ENCODE measurements at regions not wholly inside any gene's neighbourhood (a gene's known extent, or its start where the extent isn't known, plus 50 kb on each side); places are given as distances from the start of the nearest gene placed in this dataset.
"Not testable (repeated sequence)": the region's sequence is repeated elsewhere in the genome, so short reads cannot be mapped to it uniquely, and the experiment has no call there.

DNA sequence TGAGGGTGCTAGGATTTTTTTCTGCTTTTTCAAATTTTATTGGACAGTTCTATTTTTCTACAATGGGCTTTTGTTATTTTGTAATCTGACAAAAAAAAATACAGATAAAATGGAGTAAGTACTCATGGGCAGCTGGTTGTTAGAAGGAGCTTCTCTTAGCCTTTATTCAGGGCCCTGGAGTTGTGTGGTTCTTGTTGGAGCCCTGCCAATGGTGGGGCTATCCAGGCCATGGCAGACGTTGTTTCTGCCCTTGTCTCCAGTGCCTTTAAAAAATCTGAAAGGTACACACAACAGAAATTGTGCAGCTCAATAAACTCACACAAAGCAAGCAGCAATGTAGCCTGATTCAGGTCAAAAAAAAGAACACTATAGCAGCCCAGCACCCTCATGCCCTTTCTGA, 153.5 kb upstream of the GALNT2 start:
- DNase-seq (ENCODE audit: low spot score) = no peak
- no peaks in the 10 kb centered on the region for H3K9me3 ChIP-seq (ENCODE audit: control insufficient read depth in 4 of 4, low read length in 3 of 4)
- no peak overlapping the region for H3K27ac ChIP-seq (ENCODE audit: low read depth in 1 of 2, low read length in 2 of 2)
- no peak overlapping the region for H3K4me3 ChIP-seq (ENCODE audit: low read depth in 1 of 3, low read length in 3 of 3)
- H3K9ac ChIP-seq (ENCODE audit: low read depth in 1 of 2, low read length in 2 of 2) = no peak overlapping the region
- 23% methylated on average over 1 of the region's 1 CpG for WGBS
- no peaks in the 10 kb centered on the region for H3K27me3 ChIP-seq (ENCODE audit: control insufficient read depth in 4 of 4, insufficient read depth in 4 of 4, low read length in 3 of 4)
- TF ChIP-seq YY1 (IDR thresholded peaks at IDR 0.05) (no peak), HNF4G (IDR thresholded peaks at IDR 0.05) (no peak), GABPA (IDR thresholded peaks at IDR 0.05 in 1 of 2, conservative IDR thresholded peaks at IDR 0.05 in 1 of 2) (no peak), RXRA (IDR thresholded peaks at IDR 0.05) (no peak), FOXA1 (IDR thresholded peaks at IDR 0.05) (no peak), RAD21 (IDR thresholded peaks at IDR 0.05) (no peak), HNF4A (conservative IDR thresholded peaks at IDR 0.05) (no peak), FOXA2 (IDR thresholded peaks at IDR 0.05) (no peak), TAF1 (conservative IDR thresholded peaks at IDR 0.05) (no peak), JUND (IDR thresholded peaks at IDR 0.05) (no peak), SP1 (IDR thresholded peaks at IDR 0.05) (no peak)
- TF ChIP-seq, protein P1, sequence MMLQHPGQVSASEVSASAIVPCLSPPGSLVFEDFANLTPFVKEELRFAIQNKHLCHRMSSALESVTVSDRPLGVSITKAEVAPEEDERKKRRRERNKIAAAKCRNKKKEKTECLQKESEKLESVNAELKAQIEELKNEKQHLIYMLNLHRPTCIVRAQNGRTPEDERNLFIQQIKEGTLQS (IDR thresholded peaks at IDR 0.05) = no peak
- TF ChIP-seq, protein P2, sequence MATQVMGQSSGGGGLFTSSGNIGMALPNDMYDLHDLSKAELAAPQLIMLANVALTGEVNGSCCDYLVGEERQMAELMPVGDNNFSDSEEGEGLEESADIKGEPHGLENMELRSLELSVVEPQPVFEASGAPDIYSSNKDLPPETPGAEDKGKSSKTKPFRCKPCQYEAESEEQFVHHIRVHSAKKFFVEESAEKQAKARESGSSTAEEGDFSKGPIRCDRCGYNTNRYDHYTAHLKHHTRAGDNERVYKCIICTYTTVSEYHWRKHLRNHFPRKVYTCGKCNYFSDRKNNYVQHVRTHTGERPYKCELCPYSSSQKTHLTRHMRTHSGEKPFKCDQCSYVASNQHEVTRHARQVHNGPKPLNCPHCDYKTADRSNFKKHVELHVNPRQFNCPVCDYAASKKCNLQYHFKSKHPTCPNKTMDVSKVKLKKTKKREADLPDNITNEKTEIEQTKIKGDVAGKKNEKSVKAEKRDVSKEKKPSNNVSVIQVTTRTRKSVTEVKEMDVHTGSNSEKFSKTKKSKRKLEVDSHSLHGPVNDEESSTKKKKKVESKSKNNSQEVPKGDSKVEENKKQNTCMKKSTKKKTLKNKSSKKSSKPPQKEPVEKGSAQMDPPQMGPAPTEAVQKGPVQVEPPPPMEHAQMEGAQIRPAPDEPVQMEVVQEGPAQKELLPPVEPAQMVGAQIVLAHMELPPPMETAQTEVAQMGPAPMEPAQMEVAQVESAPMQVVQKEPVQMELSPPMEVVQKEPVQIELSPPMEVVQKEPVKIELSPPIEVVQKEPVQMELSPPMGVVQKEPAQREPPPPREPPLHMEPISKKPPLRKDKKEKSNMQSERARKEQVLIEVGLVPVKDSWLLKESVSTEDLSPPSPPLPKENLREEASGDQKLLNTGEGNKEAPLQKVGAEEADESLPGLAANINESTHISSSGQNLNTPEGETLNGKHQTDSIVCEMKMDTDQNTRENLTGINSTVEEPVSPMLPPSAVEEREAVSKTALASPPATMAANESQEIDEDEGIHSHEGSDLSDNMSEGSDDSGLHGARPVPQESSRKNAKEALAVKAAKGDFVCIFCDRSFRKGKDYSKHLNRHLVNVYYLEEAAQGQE (IDR thresholded peaks at IDR 0.05) = no peak
- TF ChIP-seq, protein P3, sequence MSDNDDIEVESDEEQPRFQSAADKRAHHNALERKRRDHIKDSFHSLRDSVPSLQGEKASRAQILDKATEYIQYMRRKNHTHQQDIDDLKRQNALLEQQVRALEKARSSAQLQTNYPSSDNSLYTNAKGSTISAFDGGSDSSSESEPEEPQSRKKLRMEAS (IDR thresholded peaks at IDR 0.05) = no peak
- TF ChIP-seq, protein P4, sequence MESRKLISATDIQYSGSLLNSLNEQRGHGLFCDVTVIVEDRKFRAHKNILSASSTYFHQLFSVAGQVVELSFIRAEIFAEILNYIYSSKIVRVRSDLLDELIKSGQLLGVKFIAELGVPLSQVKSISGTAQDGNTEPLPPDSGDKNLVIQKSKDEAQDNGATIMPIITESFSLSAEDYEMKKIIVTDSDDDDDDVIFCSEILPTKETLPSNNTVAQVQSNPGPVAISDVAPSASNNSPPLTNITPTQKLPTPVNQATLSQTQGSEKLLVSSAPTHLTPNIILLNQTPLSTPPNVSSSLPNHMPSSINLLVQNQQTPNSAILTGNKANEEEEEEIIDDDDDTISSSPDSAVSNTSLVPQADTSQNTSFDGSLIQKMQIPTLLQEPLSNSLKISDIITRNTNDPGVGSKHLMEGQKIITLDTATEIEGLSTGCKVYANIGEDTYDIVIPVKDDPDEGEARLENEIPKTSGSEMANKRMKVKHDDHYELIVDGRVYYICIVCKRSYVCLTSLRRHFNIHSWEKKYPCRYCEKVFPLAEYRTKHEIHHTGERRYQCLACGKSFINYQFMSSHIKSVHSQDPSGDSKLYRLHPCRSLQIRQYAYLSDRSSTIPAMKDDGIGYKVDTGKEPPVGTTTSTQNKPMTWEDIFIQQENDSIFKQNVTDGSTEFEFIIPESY (IDR thresholded peaks at IDR 0.05) = no peak
- TF ChIP-seq, protein P5, sequence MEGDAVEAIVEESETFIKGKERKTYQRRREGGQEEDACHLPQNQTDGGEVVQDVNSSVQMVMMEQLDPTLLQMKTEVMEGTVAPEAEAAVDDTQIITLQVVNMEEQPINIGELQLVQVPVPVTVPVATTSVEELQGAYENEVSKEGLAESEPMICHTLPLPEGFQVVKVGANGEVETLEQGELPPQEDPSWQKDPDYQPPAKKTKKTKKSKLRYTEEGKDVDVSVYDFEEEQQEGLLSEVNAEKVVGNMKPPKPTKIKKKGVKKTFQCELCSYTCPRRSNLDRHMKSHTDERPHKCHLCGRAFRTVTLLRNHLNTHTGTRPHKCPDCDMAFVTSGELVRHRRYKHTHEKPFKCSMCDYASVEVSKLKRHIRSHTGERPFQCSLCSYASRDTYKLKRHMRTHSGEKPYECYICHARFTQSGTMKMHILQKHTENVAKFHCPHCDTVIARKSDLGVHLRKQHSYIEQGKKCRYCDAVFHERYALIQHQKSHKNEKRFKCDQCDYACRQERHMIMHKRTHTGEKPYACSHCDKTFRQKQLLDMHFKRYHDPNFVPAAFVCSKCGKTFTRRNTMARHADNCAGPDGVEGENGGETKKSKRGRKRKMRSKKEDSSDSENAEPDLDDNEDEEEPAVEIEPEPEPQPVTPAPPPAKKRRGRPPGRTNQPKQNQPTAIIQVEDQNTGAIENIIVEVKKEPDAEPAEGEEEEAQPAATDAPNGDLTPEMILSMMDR (IDR thresholded peaks at IDR 0.05; ENCODE audit: low read depth, low read length, missing input control) = no peak
- H3K36me3 ChIP-seq (ENCODE audit: control insufficient read depth in 4 of 4, insufficient read depth in 3 of 4, low read depth in 1 of 4, low read length in 3 of 4) = no peaks in the 10 kb centered on the region
- H3K4me1 ChIP-seq (ENCODE audit: control insufficient read depth in 4 of 4, insufficient read depth in 4 of 4, low read length in 3 of 4) = no peaks in the 10 kb centered on the region

DNA sequence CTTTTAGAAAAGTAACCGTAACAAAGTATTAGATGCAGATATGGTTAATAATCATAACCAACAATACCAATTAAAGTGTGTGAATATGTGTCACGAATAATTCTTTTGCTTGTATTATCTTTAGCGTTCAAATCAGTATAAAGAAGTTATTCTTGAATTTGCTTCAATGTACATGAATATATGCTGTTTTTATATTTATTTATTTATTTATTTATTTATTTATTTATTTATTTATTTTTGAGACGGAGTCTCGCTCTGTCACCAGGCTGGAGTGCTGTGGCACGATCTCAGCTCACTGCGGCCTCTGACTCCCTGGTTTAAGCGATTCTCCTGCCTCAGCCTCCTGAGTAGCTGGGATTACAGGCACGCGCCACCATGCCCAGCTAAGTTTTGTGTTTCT, 147.6 kb upstream of the GALNT2 start:
- not testable (repeated sequence) for H3K9ac ChIP-seq (ENCODE audit: low read depth in 1 of 2, low read length in 2 of 2); H3K27ac ChIP-seq (ENCODE audit: low read depth in 1 of 2, low read length in 2 of 2); H3K36me3 ChIP-seq (ENCODE audit: control insufficient read depth in 4 of 4, insufficient read depth in 3 of 4, low read depth in 1 of 4, low read length in 3 of 4); H3K4me3 ChIP-seq (ENCODE audit: low read depth in 1 of 3, low read length in 3 of 3); H3K27me3 ChIP-seq (ENCODE audit: control insufficient read depth in 4 of 4, insufficient read depth in 4 of 4, low read length in 3 of 4); H3K9me3 ChIP-seq (ENCODE audit: control insufficient read depth in 4 of 4, low read length in 3 of 4); H3K4me1 ChIP-seq (ENCODE audit: control insufficient read depth in 4 of 4, insufficient read depth in 4 of 4, low read length in 3 of 4); DNase-seq (ENCODE audit: low spot score)
- WGBS = 97% methylated on average over 10 of the region's 10 CpGs

All from liver (tissue), 8 donors.